HL-60 (cell line): ENCODE measurements at regions not wholly inside any gene's neighbourhood (a gene's known extent, or its start where the extent isn't known, plus 50 kb on each side); places are given as distances from the start of the nearest gene placed in this dataset.

Source experiments
- CTCF ChIP-seq: IDR thresholded peaks from one replicate; pipeline ENCODE4 v1.5.1; 2011; ENCODE audit warnings: low read length, control low read depth, inconsistent platforms; ENCODE audit not compliant: insufficient read depth
- POLR2AphosphoS5 ChIP-seq: IDR thresholded peaks from 2 replicates; pipeline ENCODE4 v1.6.1; 2012; ENCODE audit warnings: low read depth
- REST ChIP-seq: IDR thresholded peaks from 2 replicates; pipeline ENCODE4 v1.6.1; 2012; ENCODE audit warnings: low read depth; ENCODE audit not compliant: insufficient replicate concordance
- SPI1 ChIP-seq: IDR thresholded peaks from 2 replicates; pipeline ENCODE4 v1.6.1; 2012; ENCODE audit warnings: low read depth, mild to moderate bottlenecking, borderline replicate concordance

- TF ChIP-seq POLR2AphosphoS5 (no peak), CTCF (no peak), REST (no peak), SPI1 (no peak)
Observed at GRCh38 chr13:73667756-73668155, 466.4 kb downstream of the KLF12 start.
